SU-DHL-6 (cell line): ENCODE measurements at regions not wholly inside any gene's neighbourhood (a gene's known extent, or its start where the extent isn't known, plus 50 kb on each side); places are given as distances from the start of the nearest gene placed in this dataset.

Experiments used
- H2AFZ ChIP-seq: fragments of 200-600 bp; sonication (generic); 2 replicates; pipeline ENCODE4 v1.6.1; 2014; ENCODE audit warnings: low read depth, mild to moderate bottlenecking, moderate library complexity, mixed read lengths, antibody characterized with exemption, low read length; ENCODE audit not compliant: severe bottlenecking
- H3F3A ChIP-seq: fragments of 200-600 bp; shearing (Covaris generic); 2 replicates; pipeline ENCODE4 v1.6.0; 2016; ENCODE audit warnings: antibody characterized with exemption, mild to moderate bottlenecking; ENCODE audit not compliant: insufficient read depth
- H3K27ac ChIP-seq: fragments of 200-600 bp; sonication (generic); 2 replicates; pipeline ENCODE4 v1.5.1; 2016; ENCODE audit warnings: low read depth, mild to moderate bottlenecking, low read length, moderate library complexity, mixed read lengths
- H3K27me3 ChIP-seq: fragments of 200-600 bp; sonication (generic), shearing (Covaris generic); 2 replicates; pipeline ENCODE4 v1.6.0; 2014; ENCODE audit warnings: mild to moderate bottlenecking, low read length
- H3K36me3 ChIP-seq: fragments of 200-600 bp; sonication (generic); 2 replicates; pipeline ENCODE4 v1.6.1; 2014; ENCODE audit warnings: mild to moderate bottlenecking, low read length, mixed read lengths
- H3K4me2 ChIP-seq: fragments of 300-600, 200-600 bp; shearing (Covaris generic), sonication (generic); 2 replicates; pipeline ENCODE4 v1.6.0; 2014; ENCODE audit warnings: low read length, low read depth, mild to moderate bottlenecking; ENCODE audit not compliant: poor library complexity, severe bottlenecking
- H3K4me3 ChIP-seq: fragments of 200-600 bp; sonication (generic); 2 replicates; pipeline ENCODE4 v1.5.1; 2014; ENCODE audit warnings: antibody characterized with exemption, low read length, mild to moderate bottlenecking, mixed read lengths; ENCODE audit not compliant: insufficient read depth, poor library complexity, severe bottlenecking
- H3K79me2 ChIP-seq: fragments of 200-600 bp; sonication (generic); 2 replicates; pipeline ENCODE4 v1.6.1; 2014; ENCODE audit warnings: mild to moderate bottlenecking, low read length, moderate library complexity; ENCODE audit not compliant: insufficient read depth
- H3K9ac ChIP-seq: fragments of 200-600 bp; sonication (generic); 2 replicates; pipeline ENCODE4 v1.7.0; 2014; ENCODE audit warnings: mild to moderate bottlenecking, low read length
- H3K9me2 ChIP-seq: fragments of 200-600 bp; sonication (generic); replicated peaks from 2 replicates; pipeline ENCODE4 v1.6.1; 2014; ENCODE audit warnings: low read length; ENCODE audit not compliant: insufficient read depth
- H3K9me3 ChIP-seq: fragments of 200-600 bp; sonication (generic); 2 replicates; pipeline ENCODE4 v1.6.1; 2014; ENCODE audit warnings: low read length, mixed read lengths; ENCODE audit not compliant: insufficient read depth
- H4K20me1 ChIP-seq: fragments of 200-600 bp; sonication (generic); 2 replicates; pipeline ENCODE4 v1.6.1; 2014; ENCODE audit warnings: low read depth, mild to moderate bottlenecking, antibody characterized with exemption, low read length, moderate library complexity, mixed read lengths
- CTCF ChIP-seq: fragments of 200-600 bp; sonication (generic); IDR thresholded peaks from one replicate; pipeline ENCODE4 v1.5.1; 2017; ENCODE audit warnings: antibody characterized with exemption, mild to moderate bottlenecking, low read length, moderate library complexity; ENCODE audit not compliant: insufficient read depth, poor library complexity, severe bottlenecking
- EZH2phosphoT487 ChIP-seq: fragments of 200-600 bp; sonication (generic), shearing (Covaris generic); conservative IDR thresholded peaks from 2 replicates; pipeline ENCODE4 v1.6.1; 2018; ENCODE audit warnings: mild to moderate bottlenecking, antibody characterized with exemption, low read length, moderate library complexity, mixed read lengths

GRCh38 chr3:39587113-39587512, 119.6 kb downstream of the MOBP start:
- Histone ChIP-seq H2AFZ (no peak overlapping the region), H3K79me2 (no peaks in the 10 kb centered on the region), H3K9me2 (no peaks in the 10 kb centered on the region), H3K9ac (no peak overlapping the region), H3K27me3 (no peaks in the 10 kb centered on the region), H3F3A (no peaks in the 10 kb centered on the region), H4K20me1 (no peaks in the 10 kb centered on the region), H3K9me3 (no peaks in the 10 kb centered on the region), H3K36me3 (no peaks in the 10 kb centered on the region), H3K27ac (no peak overlapping the region), H3K4me3 (no peak overlapping the region), H3K4me2 (no peak overlapping the region)
- TF ChIP-seq CTCF (no peak), EZH2phosphoT487 (no peak)

GRCh38 chr3:39590806-39591205, 123.3 kb downstream of the MOBP start:
- no peaks in the 10 kb centered on the region for H3K27me3 ChIP-seq
- H3K4me2 ChIP-seq, result no peak overlapping the region
- no peaks in the 10 kb centered on the region for H3F3A ChIP-seq
- H3K4me3 ChIP-seq, result no peak overlapping the region
- no peaks in the 10 kb centered on the region for H3K79me2 ChIP-seq
- no peaks in the 10 kb centered on the region for H3K36me3 ChIP-seq
- no peaks in the 10 kb centered on the region for H4K20me1 ChIP-seq
- TF ChIP-seq CTCF (no peak), EZH2phosphoT487 (no peak)
- no peak overlapping the region for H2AFZ ChIP-seq
- H3K9me3 ChIP-seq, result no peaks in the 10 kb centered on the region
- no peaks in the 10 kb centered on the region for H3K9me2 ChIP-seq
- no peak overlapping the region for H3K27ac ChIP-seq
- no peak overlapping the region for H3K9ac ChIP-seq

- no peaks in the 10 kb centered on the region for H3K79me2 ChIP-seq
- H3K4me2 ChIP-seq, result no peak overlapping the region
- H3F3A ChIP-seq, result no peaks in the 10 kb centered on the region
- no peaks in the 10 kb centered on the region for H3K27me3 ChIP-seq
- TF ChIP-seq CTCF (no peak), EZH2phosphoT487 (no peak)
- no peak overlapping the region for H2AFZ ChIP-seq
- no peaks in the 10 kb centered on the region for H3K36me3 ChIP-seq
- no peak overlapping the region for H3K9ac ChIP-seq
- H3K9me3 ChIP-seq, result no peaks in the 10 kb centered on the region
- H3K9me2 ChIP-seq, result no peaks in the 10 kb centered on the region
- no peak overlapping the region for H3K4me3 ChIP-seq
- no peak overlapping the region for H3K27ac ChIP-seq
- no peaks in the 10 kb centered on the region for H4K20me1 ChIP-seq
These were observed 125.0 kb downstream of the MOBP start for GRCh38 chr3:39592311-39593050.
